ENCODE measurements at regions not wholly inside any gene's neighbourhood (a gene's known extent, or its start where the extent isn't known, plus 50 kb on each side); places are given as distances from the start of the nearest gene placed in this dataset.
A peak's percentile ranks its signal among the peaks of the same experiment; 100 is the strongest.
"Not testable (repeated sequence)": the region's sequence is repeated elsewhere in the genome, so short reads cannot be mapped to it uniquely, and the experiment has no call there.

GRCh38 chr14:53715193-53715721, 241.4 kb downstream of the BMP4 start:
- peaks cover 4% of the 10 kb centered on the region; the same call in 1 of the 2 replicates for H3K9me3 ChIP-seq (replicated peaks)
- peaks cover 10% of the 10 kb centered on the region for H3K4me1 ChIP-seq
- H3K27ac ChIP-seq, result no peak overlapping the region
- DNase-seq, result no peak
- no peaks in the 10 kb centered on the region for H3K36me3 ChIP-seq
- no peak overlapping the region for H3K4me3 ChIP-seq
- no peaks in the 10 kb centered on the region for H3K27me3 ChIP-seq

- H3K4me3 ChIP-seq, result no peak overlapping the region
- H3K4me1 ChIP-seq, result peaks cover 10% of the 10 kb centered on the region
- H3K36me3 ChIP-seq, result no peaks in the 10 kb centered on the region
- H3K27me3 ChIP-seq, result no peaks in the 10 kb centered on the region
- H3K9me3 ChIP-seq (replicated peaks), result peaks cover 4% of the 10 kb centered on the region; the same call in 1 of the 2 replicates
- no peak for DNase-seq
- no peak overlapping the region for H3K27ac ChIP-seq
These were observed 242.0 kb downstream of the BMP4 start for GRCh38 chr14:53714495-53715192.

- H3K4me1 ChIP-seq, result peaks cover 10% of the 10 kb centered on the region
- H3K27me3 ChIP-seq; H3K4me3 ChIP-seq; H3K27ac ChIP-seq; H3K9me3 ChIP-seq (replicated peaks); H3K36me3 ChIP-seq; DNase-seq: not testable (repeated sequence)
These were observed 243.7 kb downstream of the BMP4 start for GRCh38 chr14:53712901-53713300.

- Histone ChIP-seq H3K4me3 (no peak overlapping the region), H3K27me3 (no peaks in the 10 kb centered on the region), H3K4me1 (peaks cover 7% of the 10 kb centered on the region), H3K27ac (no peak overlapping the region), H3K9me3 (replicated peaks) (peaks cover 4% of the 10 kb centered on the region; the same call in 1 of the 2 replicates), H3K36me3 (no peaks in the 10 kb centered on the region)
- no peak for DNase-seq
These were observed 245.4 kb downstream of the BMP4 start for GRCh38 chr14:53711205-53711604.

- peaks cover 1% of the 10 kb centered on the region for H3K4me1 ChIP-seq
- DNase-seq, result no peak
These were observed 246.0 kb downstream of the BMP4 start for GRCh38 chr14:53710615-53711014.

GRCh38 chr14:53709381-53709780, 247.2 kb downstream of the BMP4 start:
- Histone ChIP-seq H3K4me1 (no peaks in the 10 kb centered on the region), H3K9me3 (replicated peaks) (peaks cover 4% of the 10 kb centered on the region; the same call in 1 of the 2 replicates), H3K36me3 (no peaks in the 10 kb centered on the region), H3K4me3 (no peak overlapping the region), H3K27ac (no peak overlapping the region), H3K27me3 (no peaks in the 10 kb centered on the region)
- no peak for DNase-seq

More at GRCh38 chr14:53710615-53711014, 246.0 kb downstream of the BMP4 start:
- Histone ChIP-seq H3K27ac (no peak overlapping the region), H3K4me3 (no peak overlapping the region), H3K9me3 (replicated peaks) (peaks cover 4% of the 10 kb centered on the region; the same call in 1 of the 2 replicates), H3K27me3 (no peaks in the 10 kb centered on the region), H3K36me3 (no peaks in the 10 kb centered on the region)

GRCh38 chr14:53703457-53703856, 253.2 kb downstream of the BMP4 start:
- Histone ChIP-seq H3K36me3 (no peaks in the 10 kb centered on the region), H3K27me3 (no peaks in the 10 kb centered on the region), H3K27ac (no peak overlapping the region), H3K4me1 (no peaks in the 10 kb centered on the region), H3K4me3 (no peak overlapping the region), H3K9me3 (replicated peaks) (no peaks in the 10 kb centered on the region)
- DNase-seq, result no peak

- H3K4me3 ChIP-seq, result no peak overlapping the region
- H3K4me1 ChIP-seq, result peaks cover 4% of the 10 kb centered on the region; the same call in 1 of the 2 replicates
- no peak for DNase-seq
- no peaks in the 10 kb centered on the region for H3K9me3 ChIP-seq (replicated peaks)
- H3K36me3 ChIP-seq, result no peaks in the 10 kb centered on the region
- H3K27me3 ChIP-seq, result no peaks in the 10 kb centered on the region
- no peak overlapping the region for H3K27ac ChIP-seq
These were observed 255.3 kb downstream of the BMP4 start for GRCh38 chr14:53701108-53701875.

GRCh38 chr14:53696217-53696965, 260.2 kb downstream of the BMP4 start:
- DNase-seq, result peak in 1 of 2 experiments; percentile 46
- no peaks in the 10 kb centered on the region for H3K9me3 ChIP-seq (replicated peaks)
- H3K27me3 ChIP-seq, result no peaks in the 10 kb centered on the region
- no peak overlapping the region for H3K27ac ChIP-seq
- H3K4me3 ChIP-seq, result no peak overlapping the region
- peaks cover 41% of the 10 kb centered on the region for H3K4me1 ChIP-seq
- H3K36me3 ChIP-seq, result no peaks in the 10 kb centered on the region

- no peaks in the 10 kb centered on the region for H3K9me3 ChIP-seq (replicated peaks)
- no peak overlapping the region for H3K27ac ChIP-seq
- no peak for DNase-seq
- no peak overlapping the region for H3K4me3 ChIP-seq
- H3K4me1 ChIP-seq, result peaks cover 41% of the 10 kb centered on the region
- no peaks in the 10 kb centered on the region for H3K27me3 ChIP-seq
- H3K36me3 ChIP-seq, result no peaks in the 10 kb centered on the region
These were observed 260.9 kb downstream of the BMP4 start for GRCh38 chr14:53695692-53696214.

GRCh38 chr14:53692885-53693284, 263.7 kb downstream of the BMP4 start:
- Histone ChIP-seq H3K27ac (peak overlapping the region; percentile 88), H3K9me3 (replicated peaks) (no peaks in the 10 kb centered on the region), H3K4me3 (peak overlapping the region; percentile 16), H3K27me3 (no peaks in the 10 kb centered on the region), H3K36me3 (no peaks in the 10 kb centered on the region), H3K4me1 (peaks cover 41% of the 10 kb centered on the region)
- peak; percentile 86 to 91 for DNase-seq

- DNase-seq, result peak; percentile 57 to 78
- Histone ChIP-seq H3K9me3 (replicated peaks) (no peaks in the 10 kb centered on the region), H3K27me3 (no peaks in the 10 kb centered on the region), H3K27ac (peak overlapping the region; percentile 88), H3K36me3 (no peaks in the 10 kb centered on the region), H3K4me3 (peak overlapping the region; percentile 16), H3K4me1 (peaks cover 41% of the 10 kb centered on the region)
These were observed 264.2 kb downstream of the BMP4 start for GRCh38 chr14:53692451-53692850.

- peaks cover 19% of the 10 kb centered on the region for H3K4me1 ChIP-seq
- no peak overlapping the region for H3K4me3 ChIP-seq
- H3K27me3 ChIP-seq, result no peaks in the 10 kb centered on the region
- peak in 1 of 2 experiments; percentile 60 for DNase-seq
- no peak overlapping the region for H3K27ac ChIP-seq
- H3K9me3 ChIP-seq (replicated peaks), result peaks cover 8% of the 10 kb centered on the region; the same call in 1 of the 2 replicates
- H3K36me3 ChIP-seq, result no peaks in the 10 kb centered on the region
These were observed 273.4 kb downstream of the BMP4 start for GRCh38 chr14:53683229-53683628.

- Histone ChIP-seq H3K27me3 (no peaks in the 10 kb centered on the region), H3K4me3 (no peak overlapping the region), H3K36me3 (no peaks in the 10 kb centered on the region), H3K27ac (no peak overlapping the region), H3K9me3 (replicated peaks) (no peaks in the 10 kb centered on the region), H3K4me1 (peaks cover 10% of the 10 kb centered on the region)
- no peak for DNase-seq
These were observed 284.1 kb downstream of the BMP4 start for GRCh38 chr14:53672526-53672925.
